GM12891 (cell line): ENCODE measurements at regions not wholly inside any gene's neighbourhood (a gene's known extent, or its start where the extent isn't known, plus 50 kb on each side); places are given as distances from the start of the nearest gene placed in this dataset.

ENCODE experiments used
- PAX5 ChIP-seq: IDR thresholded peaks from 2 replicates; pipeline ENCODE4 v1.6.1; 2011; ENCODE audit warnings: low read length, moderate library complexity, mild to moderate bottlenecking; ENCODE audit not compliant: insufficient read depth, severe bottlenecking
- POLR2A ChIP-seq: IDR thresholded peaks from 2 replicates; pipeline ENCODE4 v1.6.1; 2011; ENCODE audit warnings: low read depth, low read length, control low read depth
- POLR2AphosphoS5 ChIP-seq: IDR thresholded peaks from 2 replicates; pipeline ENCODE4 v1.6.1; 2011; ENCODE audit warnings: low read depth, low read length, control low read depth
- SPI1 ChIP-seq: IDR thresholded peaks from 2 replicates; pipeline ENCODE4 v1.6.1; 2011; ENCODE audit warnings: low read depth, low read length, control low read depth

- no peak for TF ChIP-seq POLR2A
- no peak for TF ChIP-seq POLR2AphosphoS5
- no peak for TF ChIP-seq SPI1
- TF ChIP-seq PAX5: no peak
These were observed 132.8 kb upstream of the ZNF184 start for GRCh38 chr6:27605401-27606342.
